ENCODE measurements at regions not wholly inside any gene's neighbourhood (a gene's known extent, or its start where the extent isn't known, plus 50 kb on each side); places are given as distances from the start of the nearest gene placed in this dataset.
"Not testable (repeated sequence)": the region's sequence is repeated elsewhere in the genome, so short reads cannot be mapped to it uniquely, and the experiment has no call there.

- Histone ChIP-seq H3K27me3 (ENCODE audit: insufficient read depth, low read length) (no peaks in the 10 kb centered on the region), H3K36me3 (ENCODE audit: insufficient read depth, low read length) (no peaks in the 10 kb centered on the region), H3K4me3 (ENCODE audit: low read length in 2 of 2) (no peak overlapping the region), H3K27ac (ENCODE audit: low read depth, low read length) (no peak overlapping the region), H3K9me3 (ENCODE audit: control insufficient read depth in 1 of 2, low read length in 2 of 2) (no peaks in the 10 kb centered on the region), H3K4me1 (ENCODE audit: insufficient read depth, low read length) (no peaks in the 10 kb centered on the region)
- DNase-seq, result no peak
- CTCF ChIA-PET (ENCODE audit: partially characterized antibody), result no interaction called here
- POLR2A ChIA-PET (ENCODE audit: partially characterized antibody), result no interaction called here
- Mint-ChIP-seq H3K4me3 (no peak overlapping the region), H3K4me1 (no peaks in the 10 kb centered on the region), H3K27me3 (no peaks in the 10 kb centered on the region), H3K9me3 (peaks cover 0 to 9% (median 4%) of the 10 kb centered on the region in 8 donors), H3K36me3 (no peaks in the 10 kb centered on the region), H3K27ac (no peak overlapping the region)
- intact Hi-C loops (cut with micrococcal nuclease), result no loop called here
These were observed 103.1 kb downstream of the VGLL3 start for GRCh38 chr3:86887876-86888275.

GRCh38 chr3:86880066-86880465 lies 110.9 kb downstream of the VGLL3 start:
- no peak overlapping the region for H3K4me3 ChIP-seq (ENCODE audit: low read length in 2 of 2)
- DNase-seq, result no peak
- H3K36me3 Mint-ChIP-seq, result no peaks in the 10 kb centered on the region
- H3K9me3 ChIP-seq (ENCODE audit: control insufficient read depth in 1 of 2, low read length in 2 of 2), result no peaks in the 10 kb centered on the region
- no peak overlapping the region for H3K4me3 Mint-ChIP-seq
- CTCF ChIA-PET (ENCODE audit: partially characterized antibody), result no interaction called here
- H3K9me3 Mint-ChIP-seq, result peaks cover 0 to 17% (median 6%) of the 10 kb centered on the region in 8 donors
- H3K36me3 ChIP-seq (ENCODE audit: insufficient read depth, low read length), result no peaks in the 10 kb centered on the region
- H3K27me3 Mint-ChIP-seq, result no peaks in the 10 kb centered on the region
- POLR2A ChIA-PET (ENCODE audit: partially characterized antibody), result no interaction called here
- H3K27ac Mint-ChIP-seq, result no peak overlapping the region
- no peaks in the 10 kb centered on the region for H3K4me1 Mint-ChIP-seq
- intact Hi-C loops (cut with micrococcal nuclease), result no loop called here
- H3K4me1 ChIP-seq (ENCODE audit: insufficient read depth, low read length), result no peaks in the 10 kb centered on the region
- no peaks in the 10 kb centered on the region for H3K27me3 ChIP-seq (ENCODE audit: insufficient read depth, low read length)
- H3K27ac ChIP-seq (ENCODE audit: low read depth, low read length), result no peak overlapping the region

GRCh38 chr3:86876504-86877181 lies 114.3 kb downstream of the VGLL3 start:
- H3K4me3 ChIP-seq (ENCODE audit: low read length in 2 of 2); H3K27me3 Mint-ChIP-seq; H3K27ac Mint-ChIP-seq; CTCF ChIA-PET (ENCODE audit: partially characterized antibody); intact Hi-C loops (cut with micrococcal nuclease); H3K4me1 Mint-ChIP-seq; POLR2A ChIA-PET (ENCODE audit: partially characterized antibody); DNase-seq; H3K27me3 ChIP-seq (ENCODE audit: insufficient read depth, low read length); H3K4me3 Mint-ChIP-seq; H3K27ac ChIP-seq (ENCODE audit: low read depth, low read length); H3K36me3 ChIP-seq (ENCODE audit: insufficient read depth, low read length); H3K4me1 ChIP-seq (ENCODE audit: insufficient read depth, low read length); H3K36me3 Mint-ChIP-seq; H3K9me3 ChIP-seq (ENCODE audit: control insufficient read depth in 1 of 2, low read length in 2 of 2): not testable (repeated sequence)
- peaks cover 3 to 20% (median 10%) of the 10 kb centered on the region in 8 donors for H3K9me3 Mint-ChIP-seq

GRCh38 chr3:86874790-86875189 lies 116.2 kb downstream of the VGLL3 start:
- DNase-seq; H3K27me3 Mint-ChIP-seq; H3K4me3 Mint-ChIP-seq; H3K27me3 ChIP-seq (ENCODE audit: insufficient read depth, low read length); H3K27ac Mint-ChIP-seq; intact Hi-C loops (cut with micrococcal nuclease); H3K36me3 Mint-ChIP-seq; POLR2A ChIA-PET (ENCODE audit: partially characterized antibody); H3K4me1 Mint-ChIP-seq; CTCF ChIA-PET (ENCODE audit: partially characterized antibody); H3K9me3 ChIP-seq (ENCODE audit: control insufficient read depth in 1 of 2, low read length in 2 of 2); H3K4me1 ChIP-seq (ENCODE audit: insufficient read depth, low read length); H3K4me3 ChIP-seq (ENCODE audit: low read length in 2 of 2); H3K27ac ChIP-seq (ENCODE audit: low read depth, low read length); H3K36me3 ChIP-seq (ENCODE audit: insufficient read depth, low read length): not testable (repeated sequence)
- peaks cover 3 to 15% (median 8%) of the 10 kb centered on the region in 8 donors for H3K9me3 Mint-ChIP-seq

DNA sequence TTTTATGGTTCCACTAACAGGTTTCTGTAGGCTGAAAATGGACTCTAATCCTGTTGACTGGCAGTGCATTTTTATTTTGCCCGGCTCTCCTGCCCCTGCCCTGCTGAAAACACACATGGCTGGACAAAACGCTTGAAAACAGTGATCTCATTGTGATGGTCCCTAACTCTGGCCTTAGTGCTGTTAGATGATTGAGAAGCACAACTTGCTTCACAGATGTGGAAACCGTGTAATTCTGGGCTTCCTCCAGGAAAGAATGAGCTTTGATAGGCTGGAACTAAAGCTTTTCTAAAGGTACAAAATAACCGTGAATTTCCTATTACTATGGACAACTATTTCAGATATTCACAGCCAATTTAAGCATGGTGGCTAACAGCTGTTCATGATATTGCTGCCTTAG lies 121.4 kb downstream of the VGLL3 start:
- Mint-ChIP-seq H3K9me3 (peaks cover 0 to 15% (median 5%) of the 10 kb centered on the region in 8 donors), H3K4me1 (no peaks in the 10 kb centered on the region), H3K4me3 (no peak overlapping the region), H3K36me3 (no peaks in the 10 kb centered on the region), H3K27ac (no peak overlapping the region), H3K27me3 (no peaks in the 10 kb centered on the region)
- intact Hi-C loops (cut with micrococcal nuclease), result no loop called here
- ChIA-PET POLR2A (ENCODE audit: partially characterized antibody) (no interaction called here), CTCF (ENCODE audit: partially characterized antibody) (no interaction called here)
- Histone ChIP-seq H3K36me3 (ENCODE audit: insufficient read depth, low read length) (no peaks in the 10 kb centered on the region), H3K4me3 (ENCODE audit: low read length in 2 of 2) (no peak overlapping the region), H3K27me3 (ENCODE audit: insufficient read depth, low read length) (no peaks in the 10 kb centered on the region), H3K27ac (ENCODE audit: low read depth, low read length) (no peak overlapping the region), H3K9me3 (ENCODE audit: control insufficient read depth in 1 of 2, low read length in 2 of 2) (no peaks in the 10 kb centered on the region), H3K4me1 (ENCODE audit: insufficient read depth, low read length) (no peaks in the 10 kb centered on the region)
- DNase-seq, result no peak

GRCh38 chr3:86867982-86868381 lies 123.0 kb downstream of the VGLL3 start:
- Mint-ChIP-seq H3K27ac (no peak overlapping the region), H3K4me1 (no peaks in the 10 kb centered on the region), H3K27me3 (no peaks in the 10 kb centered on the region), H3K4me3 (no peak overlapping the region), H3K36me3 (no peaks in the 10 kb centered on the region), H3K9me3 (peaks cover 0 to 9% (median 3%) of the 10 kb centered on the region in 8 donors)
- ChIA-PET POLR2A (ENCODE audit: partially characterized antibody) (no interaction called here), CTCF (ENCODE audit: partially characterized antibody) (no interaction called here)
- DNase-seq, result no peak
- no peaks in the 10 kb centered on the region for H3K36me3 ChIP-seq (ENCODE audit: insufficient read depth, low read length)
- H3K4me3 ChIP-seq (ENCODE audit: low read length in 2 of 2), result no peak overlapping the region
- no peaks in the 10 kb centered on the region for H3K9me3 ChIP-seq (ENCODE audit: control insufficient read depth in 1 of 2, low read length in 2 of 2)
- H3K27me3 ChIP-seq (ENCODE audit: insufficient read depth, low read length), result no peaks in the 10 kb centered on the region
- H3K27ac ChIP-seq (ENCODE audit: low read depth, low read length), result no peak overlapping the region
- H3K4me1 ChIP-seq (ENCODE audit: insufficient read depth, low read length), result no peaks in the 10 kb centered on the region
- intact Hi-C loops (cut with micrococcal nuclease), result no loop called here

DNA sequence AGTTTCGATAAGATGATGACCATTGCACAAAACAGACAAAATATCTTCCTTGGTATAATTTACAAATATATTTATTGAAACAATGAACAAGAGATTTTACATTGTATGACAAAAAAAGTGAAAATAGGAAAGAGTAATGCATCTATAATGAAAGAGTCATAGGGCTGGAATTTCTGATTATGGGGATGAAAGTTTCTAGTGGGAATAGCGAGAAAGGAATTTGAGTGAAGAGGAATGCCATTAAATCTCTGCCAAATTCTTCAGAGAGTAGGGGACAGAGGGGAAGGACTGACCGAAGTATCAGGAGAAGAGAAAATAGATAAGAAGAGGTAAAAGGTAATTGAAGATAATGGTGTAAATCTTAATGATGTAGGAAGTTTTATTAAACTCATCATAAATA lies 125.4 kb downstream of the VGLL3 start:
- Mint-ChIP-seq H3K27me3 (no peaks in the 10 kb centered on the region), H3K4me3 (no peak overlapping the region), H3K27ac (no peak overlapping the region), H3K4me1 (no peaks in the 10 kb centered on the region), H3K9me3 (peaks cover 2 to 13% (median 5%) of the 10 kb centered on the region in 8 donors), H3K36me3 (no peaks in the 10 kb centered on the region)
- H3K4me1 ChIP-seq (ENCODE audit: insufficient read depth, low read length), result no peaks in the 10 kb centered on the region
- no peaks in the 10 kb centered on the region for H3K9me3 ChIP-seq (ENCODE audit: control insufficient read depth in 1 of 2, low read length in 2 of 2)
- no peaks in the 10 kb centered on the region for H3K27me3 ChIP-seq (ENCODE audit: insufficient read depth, low read length)
- H3K27ac ChIP-seq (ENCODE audit: low read depth, low read length), result no peak overlapping the region
- ChIA-PET POLR2A (ENCODE audit: partially characterized antibody) (no interaction called here), CTCF (ENCODE audit: partially characterized antibody) (no interaction called here)
- DNase-seq, result no peak
- no peak overlapping the region for H3K4me3 ChIP-seq (ENCODE audit: low read length in 2 of 2)
- H3K36me3 ChIP-seq (ENCODE audit: insufficient read depth, low read length), result no peaks in the 10 kb centered on the region
- intact Hi-C loops (cut with micrococcal nuclease), result no loop called here

- intact Hi-C loops (cut with micrococcal nuclease), result no loop called here
- Histone ChIP-seq H3K4me1 (ENCODE audit: insufficient read depth, low read length) (no peaks in the 10 kb centered on the region), H3K36me3 (ENCODE audit: insufficient read depth, low read length) (no peaks in the 10 kb centered on the region), H3K27ac (ENCODE audit: low read depth, low read length) (no peak overlapping the region), H3K4me3 (ENCODE audit: low read length in 2 of 2) (no peak overlapping the region), H3K9me3 (ENCODE audit: control insufficient read depth in 1 of 2, low read length in 2 of 2) (no peaks in the 10 kb centered on the region), H3K27me3 (ENCODE audit: insufficient read depth, low read length) (no peaks in the 10 kb centered on the region)
- no peak for DNase-seq
- Mint-ChIP-seq H3K9me3 (peaks cover 0 to 3% (median under 1%) of the 10 kb centered on the region in 8 donors), H3K27ac (no peak overlapping the region), H3K4me3 (no peak overlapping the region), H3K36me3 (no peaks in the 10 kb centered on the region), H3K27me3 (no peaks in the 10 kb centered on the region), H3K4me1 (no peaks in the 10 kb centered on the region)
- ChIA-PET POLR2A (ENCODE audit: partially characterized antibody) (no interaction called here), CTCF (ENCODE audit: partially characterized antibody) (no interaction called here)
These were observed 134.2 kb downstream of the VGLL3 start for GRCh38 chr3:86856711-86857110.
